ENCODE measurements at regions not wholly inside any gene's neighbourhood (a gene's known extent, or its start where the extent isn't known, plus 50 kb on each side); places are given as distances from the start of the nearest gene placed in this dataset.

DNA sequence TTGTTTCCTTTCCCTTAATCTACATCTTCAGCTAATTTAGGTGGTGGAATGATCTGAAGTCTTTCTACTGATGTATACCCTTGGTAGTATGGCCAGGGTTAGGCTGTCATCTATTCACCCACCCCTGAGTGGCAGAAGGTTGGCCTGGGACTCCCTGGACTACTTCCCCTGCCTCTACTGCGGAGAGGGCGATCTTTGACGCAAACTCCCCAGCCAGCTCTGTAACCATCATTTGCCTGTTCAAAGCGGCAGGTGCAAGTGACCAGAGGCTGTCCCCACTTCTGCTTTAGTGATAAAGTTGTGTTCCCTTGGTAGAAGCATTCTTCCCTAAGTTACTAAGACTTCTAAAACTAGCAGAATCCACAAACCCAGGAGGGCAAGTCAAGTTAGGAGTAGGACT, 70.8 kb upstream of the UNC5B start:
- POLR2A ChIA-PET, result no interaction called here
- no peak overlapping the region for H3K4me2 ChIP-seq (ENCODE audit: low read length)
- no peaks in the 10 kb centered on the region for H3K4me1 ChIP-seq (ENCODE audit: control insufficient read depth in 1 of 2, insufficient read depth in 2 of 2, low read length in 2 of 2)
- H3K9me2 ChIP-seq (ENCODE audit: insufficient read depth), result no peaks in the 10 kb centered on the region
- BruUV-seq (replicated peaks), result no TSS peak
- no peak for ATAC-seq
- no peak for DNase-seq (ENCODE audit: low read depth, low spot score)
- intact Hi-C loops (cut with micrococcal nuclease), result no loop called here
- RAD21 ChIA-PET (ENCODE audit: low non-redundant PET in 1 of 2, low total read pairs in 2 of 2, uncharacterized antibody in 2 of 2, unreplicated experiment in 2 of 2), result no interaction called here
- TF ChIP-seq TCF7L2 (IDR thresholded peaks at IDR 0.05; ENCODE audit: borderline replicate concordance, extremely low read depth, insufficient read depth, insufficient read length) (no peak), EZH2phosphoT487 (IDR thresholded peaks at IDR 0.05; ENCODE audit: borderline replicate concordance) (no peak), ZFX (IDR thresholded peaks at IDR 0.05) (no peak), EGR1 (IDR thresholded peaks at IDR 0.05; ENCODE audit: low read depth) (no peak), ELF1 (IDR thresholded peaks at IDR 0.05; ENCODE audit: borderline replicate concordance, low read depth) (no peak), CBX3 (IDR thresholded peaks at IDR 0.05; ENCODE audit: low read depth) (no peak), EZH2 (IDR thresholded peaks at IDR 0.05) (no peak), SRF (IDR thresholded peaks at IDR 0.05; ENCODE audit: low read depth) (no peak)
- TF ChIP-seq, protein P1, sequence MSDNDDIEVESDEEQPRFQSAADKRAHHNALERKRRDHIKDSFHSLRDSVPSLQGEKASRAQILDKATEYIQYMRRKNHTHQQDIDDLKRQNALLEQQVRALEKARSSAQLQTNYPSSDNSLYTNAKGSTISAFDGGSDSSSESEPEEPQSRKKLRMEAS (IDR thresholded peaks at IDR 0.05), result no peak
- TF ChIP-seq, protein P2, sequence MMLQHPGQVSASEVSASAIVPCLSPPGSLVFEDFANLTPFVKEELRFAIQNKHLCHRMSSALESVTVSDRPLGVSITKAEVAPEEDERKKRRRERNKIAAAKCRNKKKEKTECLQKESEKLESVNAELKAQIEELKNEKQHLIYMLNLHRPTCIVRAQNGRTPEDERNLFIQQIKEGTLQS (IDR thresholded peaks at IDR 0.05), result no peak
- no peak overlapping the region for H3K4me3 ChIP-seq (replicated peaks in 1 of 2; ENCODE audit: low read depth in 1 of 2, low read length in 2 of 2)
- no peaks in the 10 kb centered on the region for H4K20me1 ChIP-seq (ENCODE audit: insufficient read depth)
- no peak overlapping the region for H3K27ac ChIP-seq (ENCODE audit: low read depth, low read length)
- CTCF ChIA-PET, result no interaction called here
- no peaks in the 10 kb centered on the region for H3K79me2 ChIP-seq (ENCODE audit: insufficient read depth, low read length)
- no peak overlapping the region for H2AFZ ChIP-seq (ENCODE audit: low read depth, low read length, poor library complexity, severe bottlenecking)
- no peaks in the 10 kb centered on the region for H3K9me3 ChIP-seq (ENCODE audit: control insufficient read depth in 1 of 2, insufficient read depth in 1 of 2, low read depth in 1 of 2, low read length in 2 of 2)
- H3K27me3 ChIP-seq (ENCODE audit: insufficient read depth, low read length), result peaks cover 26% of the 10 kb centered on the region; the same call in 1 of the 2 replicates
- no peaks in the 10 kb centered on the region for H3K36me3 ChIP-seq (ENCODE audit: control insufficient read depth in 1 of 2, insufficient read depth in 2 of 2, low read length in 2 of 2)
- no peak overlapping the region for H3K9ac ChIP-seq (ENCODE audit: low read length)

DNA sequence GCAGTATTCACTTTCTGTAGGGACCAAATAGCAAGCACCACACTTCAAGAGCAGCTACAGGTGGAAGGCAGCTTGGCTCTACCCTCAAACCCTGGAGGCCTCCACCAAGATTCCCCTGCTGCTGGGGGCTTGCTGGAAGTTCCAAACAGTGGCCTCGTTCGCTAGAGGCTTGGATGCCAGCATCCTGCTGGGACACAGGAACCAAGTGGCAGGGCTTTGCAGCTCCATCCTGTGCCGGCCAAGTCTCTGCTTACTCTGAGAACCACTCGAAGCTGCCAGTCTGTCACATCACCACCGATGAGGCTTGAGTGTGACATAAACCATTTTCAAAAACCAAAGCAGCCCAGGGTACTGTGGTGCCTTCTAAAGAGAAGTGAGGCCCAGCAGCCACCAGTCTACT, 69.2 kb upstream of the UNC5B start:
- H3K9me3 ChIP-seq (ENCODE audit: control insufficient read depth in 1 of 2, insufficient read depth in 1 of 2, low read depth in 1 of 2, low read length in 2 of 2), result no peaks in the 10 kb centered on the region
- no TSS peak for BruUV-seq (replicated peaks)
- POLR2A ChIA-PET, result no interaction called here
- no peaks in the 10 kb centered on the region for H4K20me1 ChIP-seq (ENCODE audit: insufficient read depth)
- ATAC-seq, result no peak
- TF ChIP-seq TCF7L2 (IDR thresholded peaks at IDR 0.05; ENCODE audit: borderline replicate concordance, extremely low read depth, insufficient read depth, insufficient read length), result no peak
- TF ChIP-seq, protein P3, sequence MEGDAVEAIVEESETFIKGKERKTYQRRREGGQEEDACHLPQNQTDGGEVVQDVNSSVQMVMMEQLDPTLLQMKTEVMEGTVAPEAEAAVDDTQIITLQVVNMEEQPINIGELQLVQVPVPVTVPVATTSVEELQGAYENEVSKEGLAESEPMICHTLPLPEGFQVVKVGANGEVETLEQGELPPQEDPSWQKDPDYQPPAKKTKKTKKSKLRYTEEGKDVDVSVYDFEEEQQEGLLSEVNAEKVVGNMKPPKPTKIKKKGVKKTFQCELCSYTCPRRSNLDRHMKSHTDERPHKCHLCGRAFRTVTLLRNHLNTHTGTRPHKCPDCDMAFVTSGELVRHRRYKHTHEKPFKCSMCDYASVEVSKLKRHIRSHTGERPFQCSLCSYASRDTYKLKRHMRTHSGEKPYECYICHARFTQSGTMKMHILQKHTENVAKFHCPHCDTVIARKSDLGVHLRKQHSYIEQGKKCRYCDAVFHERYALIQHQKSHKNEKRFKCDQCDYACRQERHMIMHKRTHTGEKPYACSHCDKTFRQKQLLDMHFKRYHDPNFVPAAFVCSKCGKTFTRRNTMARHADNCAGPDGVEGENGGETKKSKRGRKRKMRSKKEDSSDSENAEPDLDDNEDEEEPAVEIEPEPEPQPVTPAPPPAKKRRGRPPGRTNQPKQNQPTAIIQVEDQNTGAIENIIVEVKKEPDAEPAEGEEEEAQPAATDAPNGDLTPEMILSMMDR (IDR thresholded peaks at IDR 0.05 in 2 of 3, conservative IDR thresholded peaks at IDR 0.05 in 1 of 3; ENCODE audit: borderline replicate concordance in 1 of 3, insufficient read depth in 1 of 3, low read depth in 2 of 3, low read length in 2 of 3), result no peak
- no peak for TF ChIP-seq POLR2A (IDR thresholded peaks at IDR 0.05; ENCODE audit: borderline replicate concordance, extremely low read depth, insufficient read depth, insufficient read length)
- TF ChIP-seq EGR1 (IDR thresholded peaks at IDR 0.05; ENCODE audit: low read depth), result no peak
- no peak for TF ChIP-seq YY1 (IDR thresholded peaks at IDR 0.05; ENCODE audit: extremely low read depth, insufficient replicate concordance, low read depth, low read length)
- TF ChIP-seq CBX3 (IDR thresholded peaks at IDR 0.05; ENCODE audit: low read depth), result no peak
- H3K4me3 ChIP-seq (replicated peaks in 1 of 2; ENCODE audit: low read depth in 1 of 2, low read length in 2 of 2), result no peak overlapping the region
- no peak overlapping the region for H3K4me2 ChIP-seq (ENCODE audit: low read length)
- CTCF ChIA-PET, result no interaction called here
- no peaks in the 10 kb centered on the region for H3K36me3 ChIP-seq (ENCODE audit: control insufficient read depth in 1 of 2, insufficient read depth in 2 of 2, low read length in 2 of 2)
- no peak for DNase-seq (ENCODE audit: low read depth, low spot score)
- no peak overlapping the region for H3K9ac ChIP-seq (ENCODE audit: low read length)
- no peaks in the 10 kb centered on the region for H3K9me2 ChIP-seq (ENCODE audit: insufficient read depth)
- intact Hi-C loops (cut with micrococcal nuclease), result no loop called here
- H3K27me3 ChIP-seq (ENCODE audit: insufficient read depth, low read length), result peaks cover 32% of the 10 kb centered on the region; the same call in 1 of the 2 replicates
- no peak overlapping the region for H2AFZ ChIP-seq (ENCODE audit: low read depth, low read length, poor library complexity, severe bottlenecking)
- RAD21 ChIA-PET (ENCODE audit: low non-redundant PET in 1 of 2, low total read pairs in 2 of 2, uncharacterized antibody in 2 of 2, unreplicated experiment in 2 of 2), result no interaction called here
- H3K27ac ChIP-seq (ENCODE audit: low read depth, low read length), result no peak overlapping the region
- H3K4me1 ChIP-seq (ENCODE audit: control insufficient read depth in 1 of 2, insufficient read depth in 2 of 2, low read length in 2 of 2), result no peaks in the 10 kb centered on the region
- H3K79me2 ChIP-seq (ENCODE audit: insufficient read depth, low read length), result no peaks in the 10 kb centered on the region

Data from HCT116 (cell line).